Neural cell (in vitro differentiated cells): ENCODE measurements at regions not wholly inside any gene's neighbourhood (a gene's known extent, or its start where the extent isn't known, plus 50 kb on each side); places are given as distances from the start of the nearest gene placed in this dataset.

Experiments used
- H2AFZ ChIP-seq: fragments of 200-600, 300-800 bp; sonication (generic), shearing (Covaris generic); 2 replicates; pipeline ENCODE4 v1.6.0; 2014; ENCODE audit warnings: low read depth, mild to moderate bottlenecking, antibody characterized with exemption, low read length, moderate library complexity
- H3F3A ChIP-seq: fragments of 200-600 bp; shearing (Covaris generic); 2 replicates; pipeline ENCODE4 v1.6.1; 2016; ENCODE audit warnings: mild to moderate bottlenecking, moderate library complexity, mixed read lengths, antibody characterized with exemption, low read length; ENCODE audit not compliant: insufficient read depth, poor library complexity, severe bottlenecking
- H3K27ac ChIP-seq: fragments of 200-600, 300-800 bp; sonication (generic), shearing (Covaris generic); 2 replicates; pipeline ENCODE4 v1.5.1; 2014; ENCODE audit warnings: mild to moderate bottlenecking, low read length, moderate library complexity
- H3K27me3 ChIP-seq: fragments of 300-800, 200-600 bp; sonication (generic), shearing (Covaris generic); 2 replicates; pipeline ENCODE4 v1.6.0; 2014; ENCODE audit warnings: mild to moderate bottlenecking, low read depth, low read length, moderate library complexity; ENCODE audit not compliant: insufficient read depth
- H3K36me3 ChIP-seq: fragments of 300-800, 200-600 bp; sonication (generic), shearing (Covaris generic); 2 replicates; pipeline ENCODE4 v1.5.1; 2014; ENCODE audit warnings: mild to moderate bottlenecking, antibody characterized with exemption, low read length, moderate library complexity; ENCODE audit not compliant: insufficient read depth
- H3K4me2 ChIP-seq: fragments of 300-800, 200-600 bp; sonication (generic), shearing (Covaris generic); 2 replicates; pipeline ENCODE4 v1.6.0; 2014; ENCODE audit warnings: mild to moderate bottlenecking, low read length
- H3K4me3 ChIP-seq: fragments of 300-800, 200-600 bp; sonication (generic), shearing (Covaris generic); 2 replicates; pipeline ENCODE4 v1.5.1; 2014; ENCODE audit warnings: mild to moderate bottlenecking, low read length, moderate library complexity
- H3K79me2 ChIP-seq: fragments of 200-600 bp; shearing (Covaris generic); replicated peaks from 2 replicates; pipeline ENCODE4 v1.6.0; 2014; ENCODE audit warnings: mild to moderate bottlenecking, low read length, moderate library complexity; ENCODE audit not compliant: insufficient read depth
- H3K9ac ChIP-seq: fragments of 300-800, 200-600 bp; sonication (generic), shearing (Covaris generic); 2 replicates; pipeline ENCODE4 v1.6.1; 2016; ENCODE audit warnings: mild to moderate bottlenecking, low read length, mixed read lengths
- H3K9me2 ChIP-seq: fragments of 200-600 bp; shearing (Covaris generic); 2 replicates; pipeline ENCODE4 v1.6.1; 2016; ENCODE audit warnings: mild to moderate bottlenecking, low read length, mixed read lengths; ENCODE audit not compliant: insufficient read depth
- H3K9me3 ChIP-seq: fragments of 200-600, 300-800 bp; sonication (generic), shearing (Covaris generic); 2 replicates; pipeline ENCODE4 v1.6.1; 2016; ENCODE audit warnings: mild to moderate bottlenecking, mixed run types, low read length, moderate library complexity, mixed read lengths
- H4K20me1 ChIP-seq: fragments of 200-600 bp; shearing (Covaris generic); 2 replicates; pipeline ENCODE4 v1.6.1; 2016; ENCODE audit warnings: mild to moderate bottlenecking, mixed run types; ENCODE audit not compliant: insufficient read depth
- CTCF ChIP-seq: fragments of 450-650 bp; IDR thresholded peaks from 2 replicates; pipeline ENCODE4 v1.5.1; 2014; ENCODE audit warnings: antibody characterized with exemption, mild to moderate bottlenecking, moderate library complexity; ENCODE audit not compliant: poor library complexity, severe bottlenecking
- EP300 ChIP-seq: fragments of 450-650 bp; conservative IDR thresholded peaks from 2 replicates; pipeline ENCODE4 v1.6.1; 2014; ENCODE audit warnings: antibody characterized with exemption, mild to moderate bottlenecking, moderate library complexity; ENCODE audit not compliant: poor library complexity, severe bottlenecking
- EZH2 ChIP-seq: fragments of 200-600, 300-800 bp; shearing (Covaris generic), sonication (generic); IDR thresholded peaks from 2 replicates; pipeline ENCODE4 v1.6.1; 2014; ENCODE audit warnings: antibody characterized with exemption, low read length, borderline replicate concordance, mild to moderate bottlenecking; ENCODE audit not compliant: insufficient read depth, poor library complexity, severe bottlenecking
- MXI1 ChIP-seq: fragments of 450-650 bp; conservative IDR thresholded peaks from 2 replicates; pipeline ENCODE4 v1.6.1; 2014; ENCODE audit warnings: antibody characterized with exemption, mild to moderate bottlenecking; ENCODE audit not compliant: poor library complexity, severe bottlenecking
- POLR2AphosphoS5 ChIP-seq: IDR thresholded peaks from 2 replicates; pipeline ENCODE4 v1.6.1; 2012
- RAD21 ChIP-seq: fragments of 450-650 bp; conservative IDR thresholded peaks from 2 replicates; pipeline ENCODE4 v1.6.1; 2014; ENCODE audit warnings: antibody characterized with exemption, mild to moderate bottlenecking, moderate library complexity
- REST ChIP-seq: IDR thresholded peaks from 2 replicates; pipeline ENCODE4 v1.6.1; 2012; ENCODE audit warnings: borderline replicate concordance
- SMC3 ChIP-seq: fragments of 450-650 bp; conservative IDR thresholded peaks from 2 replicates; pipeline ENCODE4 v1.6.1; 2014; ENCODE audit warnings: antibody characterized with exemption, mild to moderate bottlenecking, moderate library complexity; ENCODE audit not compliant: poor library complexity
- TAF1 ChIP-seq: IDR thresholded peaks from 2 replicates; pipeline ENCODE4 v1.6.1; 2012; ENCODE audit warnings: low read depth

DNA sequence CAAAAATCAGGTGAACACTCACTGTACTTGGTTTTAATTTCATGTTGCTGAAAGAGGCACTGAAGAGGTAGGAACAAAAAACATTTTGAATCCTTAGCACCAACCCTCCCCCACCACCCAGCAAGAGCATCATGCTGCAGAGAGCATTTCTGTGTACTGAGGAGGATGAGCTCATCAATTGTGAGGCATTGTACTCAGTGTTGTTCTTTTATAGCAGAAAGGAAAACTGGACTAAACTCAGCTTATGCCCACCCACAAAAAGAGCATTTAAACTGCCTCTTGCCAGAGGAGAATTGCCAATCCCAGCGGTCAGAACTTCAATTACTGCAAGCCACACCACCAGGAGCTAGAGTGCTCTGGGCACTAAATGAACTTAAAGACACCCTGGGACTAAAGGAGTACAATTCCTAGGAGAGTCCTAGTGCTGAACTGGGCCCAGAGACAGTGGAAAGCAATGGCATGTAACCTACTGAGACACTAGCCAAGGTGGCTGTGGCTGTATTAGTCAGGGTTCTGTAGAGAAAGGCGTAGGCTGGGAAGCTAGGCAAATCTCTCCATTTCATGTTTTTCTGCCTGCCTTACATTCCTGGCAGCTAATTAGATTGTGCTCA is 280.7 kb upstream of the KLHL4 start:
- TF ChIP-seq TAF1, result no peak
- Histone ChIP-seq H3K4me2 (no peak overlapping the region), H3K79me2 (no peaks in the 10 kb centered on the region), H3K9me3 (no peaks in the 10 kb centered on the region), H2AFZ (no peak overlapping the region), H3K27ac (no peak overlapping the region), H3F3A (no peaks in the 10 kb centered on the region), H3K9me2 (no peaks in the 10 kb centered on the region), H3K27me3 (no peaks in the 10 kb centered on the region), H4K20me1 (no peaks in the 10 kb centered on the region), H3K4me3 (no peak overlapping the region), H3K36me3 (no peaks in the 10 kb centered on the region), H3K9ac (no peak overlapping the region)

- H3F3A ChIP-seq, result no peaks in the 10 kb centered on the region
- H4K20me1 ChIP-seq, result no peaks in the 10 kb centered on the region
- H3K79me2 ChIP-seq, result no peaks in the 10 kb centered on the region
- H3K4me2 ChIP-seq, result no peak overlapping the region
- TF ChIP-seq TAF1 (no peak), RAD21 (no peak), MXI1 (no peak), REST (no peak), EP300 (no peak), SMC3 (no peak), CTCF (no peak), EZH2 (no peak), POLR2AphosphoS5 (no peak)
- no peak overlapping the region for H3K4me3 ChIP-seq
- H2AFZ ChIP-seq, result no peak overlapping the region
- no peaks in the 10 kb centered on the region for H3K9me3 ChIP-seq
- H3K9me2 ChIP-seq, result no peaks in the 10 kb centered on the region
- H3K27me3 ChIP-seq, result no peaks in the 10 kb centered on the region
- H3K27ac ChIP-seq, result no peak overlapping the region
- H3K36me3 ChIP-seq, result no peaks in the 10 kb centered on the region
- no peak overlapping the region for H3K9ac ChIP-seq
Observed at GRCh38 chrX:87265518-87265917, 252.1 kb upstream of the KLHL4 start.

DNA sequence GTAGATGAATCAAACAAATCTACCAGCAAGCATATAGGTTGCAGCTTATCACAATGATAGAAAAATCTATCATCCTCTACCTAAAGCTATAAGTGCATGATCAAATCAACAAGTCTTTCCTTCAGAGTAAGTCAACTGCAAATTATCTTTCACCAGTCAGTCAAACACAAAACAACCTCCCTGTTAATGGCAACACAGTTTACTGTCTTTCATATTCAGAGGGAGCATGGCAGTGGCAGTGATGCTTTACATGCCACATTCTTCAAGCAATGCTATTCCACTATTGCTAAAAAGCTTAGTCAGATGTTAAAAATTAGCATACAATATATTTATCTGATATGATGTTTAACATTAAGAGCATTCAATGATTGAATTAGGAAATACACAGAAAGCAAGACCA is 245.1 kb upstream of the KLHL4 start:
- H3K9me2 ChIP-seq, result no peaks in the 10 kb centered on the region
- H3K27me3 ChIP-seq, result no peaks in the 10 kb centered on the region
- H3F3A ChIP-seq, result no peaks in the 10 kb centered on the region
- H3K79me2 ChIP-seq, result no peaks in the 10 kb centered on the region
- no peak overlapping the region for H2AFZ ChIP-seq
- H3K27ac ChIP-seq, result peak overlapping the region; percentile 15
- H3K36me3 ChIP-seq, result no peaks in the 10 kb centered on the region
- H3K4me2 ChIP-seq, result no peak overlapping the region
- H3K9ac ChIP-seq, result no peak overlapping the region
- peak; percentile 84 for TF ChIP-seq EP300
- TF ChIP-seq REST, result no peak
- peak; percentile 66 for TF ChIP-seq POLR2AphosphoS5
- H4K20me1 ChIP-seq, result no peaks in the 10 kb centered on the region
- H3K9me3 ChIP-seq, result no peaks in the 10 kb centered on the region
- no peak overlapping the region for H3K4me3 ChIP-seq
